Endothelial cell of umbilical vein (primary cell): ENCODE measurements at regions not wholly inside any gene's neighbourhood (a gene's known extent, or its start where the extent isn't known, plus 50 kb on each side); places are given as distances from the start of the nearest gene placed in this dataset.

Experiments used
- BruUV-seq: library from RNA; stranded (reverse); fragments of 400-500 nt; replicated peaks from 2 replicates; lab custom pipeline; 2021; lab: Mats Ljungman, UMichigan
- CTCF ChIA-PET: fragments of 300-600, 350-600 bp; sonication (Branson Sonifier 250); formaldehyde crosslinking; loops from one replicate; lab custom pipeline; 2021; ENCODE audit warnings: antibody characterized with exemption, inconsistent platforms; lab: Charles Lee
- POLR2A ChIA-PET: fragments of 300-600, 350-600 bp; sonication (Branson Sonifier 250); formaldehyde crosslinking; loops from one replicate; lab custom pipeline; 2021; ENCODE audit warnings: antibody characterized with exemption, inconsistent platforms; lab: Charles Lee
- DNase-seq: peaks from one replicate; pipeline ENCODE4 v3.0.0-alpha.2; 2011; ENCODE audit warnings: low read depth, low spot score
- FAIRE-seq: peaks from 2 replicates; lab custom pipeline; 2011; peaks lifted over from hg19 to GRCh38; lab: Jason Lieb, UNC
- H2AFZ ChIP-seq: 2 replicates; pipeline ENCODE4 v1.6.0; 2012; ENCODE audit warnings: low read depth, low read length, control low read depth, inconsistent platforms
- H3K27ac ChIP-seq: 2 replicates; pipeline ENCODE4 v1.5.1; 2011; ENCODE audit warnings: low read depth, mild to moderate bottlenecking, control low read depth, low read length, moderate library complexity; ENCODE audit not compliant: insufficient read depth
- H3K27me3 ChIP-seq, 2 experiments: 2 replicates each; pipeline versions ENCODE4 v1.6.0 to v1.6.1; 2011; ENCODE audit warnings: low read length in 2 of 2, mixed read lengths in 1 of 2; ENCODE audit not compliant: control insufficient read depth in 2 of 2, insufficient read depth in 2 of 2
- H3K36me3 ChIP-seq, 2 experiments: 2 replicates in 1 of 2; 3 replicates in 1 of 2; pipeline ENCODE4 v1.5.1; 2011; ENCODE audit warnings: low read length in 2 of 2, mild to moderate bottlenecking in 1 of 2, moderate library complexity in 1 of 2; ENCODE audit not compliant: control insufficient read depth in 2 of 2, insufficient read depth in 2 of 2; ENCODE audit errors: extremely low read depth in 1 of 2
- H3K4me1 ChIP-seq: 3 replicates; pipeline ENCODE4 v1.5.1; 2011; ENCODE audit warnings: mild to moderate bottlenecking, low read length; ENCODE audit not compliant: control insufficient read depth, insufficient read depth; ENCODE audit errors: extremely low read depth
- H3K4me2 ChIP-seq: 2 replicates; pipeline ENCODE4 v1.6.1; 2011; ENCODE audit warnings: low read length, control low read depth, mixed read lengths; ENCODE audit not compliant: insufficient read depth
- H3K4me3 ChIP-seq, 3 experiments: fragments of 200-600 bp in 1 of 3; sonication (generic), shearing (Covaris generic) in 1 of 3; replicated peaks in 1 of 3; 2 replicates each; pipeline ENCODE4 v1.5.1; 2011 to 2016; ENCODE audit warnings: control low read depth in 3 of 3, low read length in 3 of 3, mild to moderate bottlenecking in 2 of 3, inconsistent platforms in 1 of 3, low read depth in 1 of 3, moderate library complexity in 1 of 3; ENCODE audit not compliant: insufficient read depth in 1 of 3
- H3K79me2 ChIP-seq: 2 replicates; pipeline ENCODE4 v1.6.0; 2012; ENCODE audit warnings: low read length, inconsistent platforms; ENCODE audit not compliant: control insufficient read depth, insufficient read depth
- H3K9ac ChIP-seq: replicated peaks from 2 replicates; pipeline ENCODE3; 2011; ENCODE audit warnings: low read length, control low read depth; ENCODE audit not compliant: insufficient read depth; ENCODE audit errors: extremely low read depth
- H3K9me1 ChIP-seq: replicated peaks from 3 replicates; pipeline ENCODE4 v1.6.0; 2011; ENCODE audit warnings: mild to moderate bottlenecking, low read length; ENCODE audit not compliant: control insufficient read depth, insufficient read depth; ENCODE audit errors: extremely low read depth
- H3K9me3 ChIP-seq: replicated peaks from 2 replicates; pipeline ENCODE4 v1.5.1; 2012; ENCODE audit warnings: low read length, inconsistent platforms; ENCODE audit not compliant: control insufficient read depth, insufficient read depth
- H4K20me1 ChIP-seq: replicated peaks from 2 replicates; pipeline ENCODE3; 2011; ENCODE audit warnings: mild to moderate bottlenecking, low read length; ENCODE audit not compliant: control insufficient read depth, insufficient read depth; ENCODE audit errors: extremely low read depth
- CTCF ChIP-seq, 2 donors: IDR thresholded peaks; 1 replicate in 1 of 2; 2 replicates in 1 of 2; pipeline ENCODE4 v1.5.1; 2011; ENCODE audit warnings: low read length in 2 of 2, mild to moderate bottlenecking in 2 of 2, moderate library complexity in 2 of 2, control low read depth in 1 of 2, inconsistent platforms in 1 of 2, low read depth in 1 of 2; ENCODE audit not compliant: insufficient read depth in 1 of 2; ENCODE audit errors: extremely low read depth in 1 of 2
- EZH2 ChIP-seq: IDR thresholded peaks from 2 replicates; pipeline ENCODE4 v1.6.1; 2012; ENCODE audit warnings: borderline replicate concordance, low read depth, mild to moderate bottlenecking, moderate library complexity, low read length, inconsistent platforms; ENCODE audit not compliant: severe bottlenecking
- FOS ChIP-seq: IDR thresholded peaks from 2 replicates; pipeline ENCODE4 v1.6.1; 2011; ENCODE audit warnings: mild to moderate bottlenecking, low read length, moderate library complexity, borderline replicate concordance; ENCODE audit not compliant: insufficient read depth
- GATA2 ChIP-seq: IDR thresholded peaks from 2 replicates; pipeline ENCODE4 v1.7.0; 2011; ENCODE audit warnings: low read depth, mild to moderate bottlenecking, moderate library complexity, mixed read lengths, low read length; ENCODE audit not compliant: insufficient read length, insufficient read depth
- JUN ChIP-seq: IDR thresholded peaks from 2 replicates; pipeline ENCODE4 v1.6.1; 2011; ENCODE audit warnings: borderline replicate concordance, low read depth; ENCODE audit not compliant: insufficient read length, insufficient read depth
- MAX ChIP-seq: IDR thresholded peaks from 2 replicates; pipeline ENCODE4 v1.6.1; 2011; ENCODE audit not compliant: insufficient read depth, insufficient read length
- MYC ChIP-seq: IDR thresholded peaks from one replicate; pipeline ENCODE4 v1.6.1; 2011; ENCODE audit warnings: mild to moderate bottlenecking, low read depth, low read length
- POLR2A ChIP-seq: IDR thresholded peaks from 2 replicates; pipeline ENCODE4 v1.6.1; 2012; ENCODE audit warnings: low read depth, mild to moderate bottlenecking, control low read depth, low read length
- POLR2AphosphoS5 ChIP-seq: IDR thresholded peaks from 2 replicates; pipeline ENCODE4 v1.6.1; 2012; ENCODE audit warnings: low read depth, mild to moderate bottlenecking, control low read depth, low read length, moderate library complexity; ENCODE audit not compliant: insufficient read depth
- dilution Hi-C: fragments of 300-500 bp; cut with MboI; formaldehyde crosslinking; loops from one replicate; pipeline ENCODE4 v1.15.0; 2019; ENCODE audit warnings: low sequenced_read_pairs; ENCODE audit not compliant: extremely low pct_ligation_motif_present
- intact Hi-C: fragments of 100-400 bp; cut with micrococcal nuclease; formaldehyde crosslinking; loops from one replicate; pipeline ENCODE4 v1.10.0; 2022

DNA sequence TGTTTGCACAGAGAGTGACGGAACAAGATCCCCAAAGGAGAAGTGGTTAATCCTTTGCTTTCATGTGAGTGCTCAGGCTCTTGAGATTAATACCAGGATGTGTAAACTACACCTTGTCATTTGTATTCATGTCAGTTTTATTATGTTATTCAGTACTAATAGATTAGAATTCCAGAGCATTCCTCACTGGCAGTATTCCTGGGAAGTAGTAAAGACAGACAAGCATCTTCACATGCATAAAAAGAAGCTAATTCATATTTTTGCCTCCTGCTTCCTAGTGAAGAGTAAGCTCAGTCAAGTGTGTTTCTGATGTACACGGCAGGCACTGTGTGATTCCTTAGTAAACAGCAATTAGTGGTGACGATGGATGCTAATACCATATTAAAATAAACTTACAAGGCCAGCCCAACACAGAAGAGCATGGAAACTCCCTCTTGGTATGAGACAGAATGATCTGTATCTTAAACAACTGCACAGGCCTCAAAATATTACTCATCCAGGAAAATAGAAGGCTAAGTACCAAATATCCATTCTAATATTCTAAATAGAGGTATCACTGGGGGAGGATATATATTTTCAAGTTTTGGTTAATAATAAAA, 336.8 kb upstream of the MCTP2 start:
- DNase-seq (no peak), FAIRE-seq (no peak)
- intact Hi-C loops = no loop called here
- Histone ChIP-seq H3K9me3 (no peaks in the 10 kb centered on the region), H3K79me2 (no peaks in the 10 kb centered on the region), H3K4me3 (no peak overlapping the region), H3K27me3 (no peaks in the 10 kb centered on the region), H3K9me1 (no peaks in the 10 kb centered on the region), H3K27ac (no peak overlapping the region), H3K4me1 (no peaks in the 10 kb centered on the region), H3K9ac (no peak overlapping the region), H3K36me3 (no peaks in the 10 kb centered on the region), H3K4me2 (no peak overlapping the region), H2AFZ (no peak overlapping the region), H4K20me1 (no peaks in the 10 kb centered on the region)
- BruUV-seq = no TSS peak
- ChIA-PET CTCF (no interaction called here), POLR2A (no interaction called here)
- dilution Hi-C loops = no loop called here
- no peak for TF ChIP-seq EZH2
- no peak for TF ChIP-seq FOS
- TF ChIP-seq MYC = no peak
- TF ChIP-seq JUN = no peak
- TF ChIP-seq POLR2AphosphoS5 = no peak
- TF ChIP-seq CTCF (IDR thresholded peaks at IDR 0.05; ENCODE audit: extremely low read depth in 1 of 2, insufficient read depth in 1 of 2, low read depth in 1 of 2, low read length in 2 of 2) = no peak
- TF ChIP-seq MAX = no peak
- no peak for TF ChIP-seq POLR2A
- no peak for TF ChIP-seq GATA2
